ENCODE measurements at regions not wholly inside any gene's neighbourhood (a gene's known extent, or its start where the extent isn't known, plus 50 kb on each side); places are given as distances from the start of the nearest gene placed in this dataset.

DNA sequence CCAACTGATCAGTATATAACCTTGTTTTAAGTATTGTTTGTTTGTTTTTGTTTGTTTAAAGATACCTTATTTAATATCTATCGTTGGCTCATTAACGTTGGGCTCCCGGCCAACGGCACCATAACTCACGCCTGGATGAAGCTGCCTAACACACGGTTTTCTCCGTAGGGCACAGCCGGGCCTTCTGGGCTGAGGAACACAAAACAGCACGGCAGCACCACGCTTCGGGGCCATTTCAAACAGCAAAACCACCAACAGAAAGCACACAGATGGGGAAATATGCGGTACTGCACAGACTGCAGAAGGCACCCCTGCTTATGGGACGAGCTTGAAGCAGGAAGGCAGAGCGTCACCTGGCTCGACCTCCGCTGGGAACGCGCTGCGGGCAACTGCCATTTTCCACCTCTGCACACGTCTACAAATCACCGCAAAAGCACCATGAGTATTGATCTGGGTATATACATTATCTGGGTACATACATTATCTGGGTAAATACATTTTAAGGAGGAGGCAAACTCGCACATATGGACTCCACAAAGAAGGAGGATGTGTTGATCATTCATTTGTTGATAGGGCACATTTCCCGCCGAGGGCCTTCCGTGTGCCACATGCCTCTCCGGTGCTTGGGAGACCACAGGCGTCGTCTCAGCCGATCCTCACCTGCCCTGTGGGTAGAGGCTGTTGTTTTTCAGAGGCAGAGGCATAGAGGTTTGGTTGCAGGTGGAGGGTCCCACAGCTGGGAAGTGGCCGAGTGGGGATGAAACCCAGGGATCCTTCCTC, 123.7 kb upstream of the ATP2B2 start:
- Histone ChIP-seq H3K27ac (ENCODE audit: insufficient read depth, low read depth, low read length) (no peak overlapping the region), H3K4me1 (ENCODE audit: control insufficient read depth, extremely low read depth, insufficient read depth, low read length) (no peaks in the 10 kb centered on the region), H2AFZ (ENCODE audit: low read depth, low read length) (no peak overlapping the region), H3K36me3 (ENCODE audit: control insufficient read depth in 2 of 2, extremely low read depth in 1 of 2, insufficient read depth in 2 of 2, low read length in 2 of 2) (no peaks in the 10 kb centered on the region), H4K20me1 (replicated peaks; ENCODE audit: control insufficient read depth, extremely low read depth, insufficient read depth, low read length) (no peaks in the 10 kb centered on the region), H3K79me2 (ENCODE audit: control insufficient read depth, insufficient read depth, low read length) (no peaks in the 10 kb centered on the region), H3K9ac (replicated peaks; ENCODE audit: extremely low read depth, insufficient read depth, low read length) (no peak overlapping the region), H3K4me3 (replicated peaks in 1 of 3; ENCODE audit: insufficient read depth in 1 of 3, low read depth in 1 of 3, low read length in 3 of 3) (no peak overlapping the region), H3K27me3 (ENCODE audit: control insufficient read depth in 2 of 2, insufficient read depth in 2 of 2, low read length in 2 of 2) (no peaks in the 10 kb centered on the region), H3K9me1 (replicated peaks; ENCODE audit: control insufficient read depth, extremely low read depth, insufficient read depth, low read length) (no peaks in the 10 kb centered on the region), H3K4me2 (ENCODE audit: insufficient read depth, low read length) (no peak overlapping the region), H3K9me3 (replicated peaks; ENCODE audit: control insufficient read depth, insufficient read depth, low read length) (no peaks in the 10 kb centered on the region)
- TF ChIP-seq EZH2 (IDR thresholded peaks at IDR 0.05; ENCODE audit: borderline replicate concordance, low read depth, low read length, severe bottlenecking) (no peak), JUN (IDR thresholded peaks at IDR 0.05; ENCODE audit: borderline replicate concordance, insufficient read depth, insufficient read length, low read depth) (no peak), POLR2A (IDR thresholded peaks at IDR 0.05; ENCODE audit: low read depth, low read length) (no peak), FOS (IDR thresholded peaks at IDR 0.05; ENCODE audit: borderline replicate concordance, insufficient read depth, low read length) (no peak), POLR2AphosphoS5 (IDR thresholded peaks at IDR 0.05; ENCODE audit: insufficient read depth, low read depth, low read length) (no peak), GATA2 (IDR thresholded peaks at IDR 0.05; ENCODE audit: insufficient read depth, insufficient read length, low read depth, low read length) (no peak), MYC (IDR thresholded peaks at IDR 0.05; ENCODE audit: low read depth, low read length) (no peak)
- TF ChIP-seq, protein P1, sequence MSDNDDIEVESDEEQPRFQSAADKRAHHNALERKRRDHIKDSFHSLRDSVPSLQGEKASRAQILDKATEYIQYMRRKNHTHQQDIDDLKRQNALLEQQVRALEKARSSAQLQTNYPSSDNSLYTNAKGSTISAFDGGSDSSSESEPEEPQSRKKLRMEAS (IDR thresholded peaks at IDR 0.05; ENCODE audit: insufficient read depth, insufficient read length) = no peak
- TF ChIP-seq, protein P2, sequence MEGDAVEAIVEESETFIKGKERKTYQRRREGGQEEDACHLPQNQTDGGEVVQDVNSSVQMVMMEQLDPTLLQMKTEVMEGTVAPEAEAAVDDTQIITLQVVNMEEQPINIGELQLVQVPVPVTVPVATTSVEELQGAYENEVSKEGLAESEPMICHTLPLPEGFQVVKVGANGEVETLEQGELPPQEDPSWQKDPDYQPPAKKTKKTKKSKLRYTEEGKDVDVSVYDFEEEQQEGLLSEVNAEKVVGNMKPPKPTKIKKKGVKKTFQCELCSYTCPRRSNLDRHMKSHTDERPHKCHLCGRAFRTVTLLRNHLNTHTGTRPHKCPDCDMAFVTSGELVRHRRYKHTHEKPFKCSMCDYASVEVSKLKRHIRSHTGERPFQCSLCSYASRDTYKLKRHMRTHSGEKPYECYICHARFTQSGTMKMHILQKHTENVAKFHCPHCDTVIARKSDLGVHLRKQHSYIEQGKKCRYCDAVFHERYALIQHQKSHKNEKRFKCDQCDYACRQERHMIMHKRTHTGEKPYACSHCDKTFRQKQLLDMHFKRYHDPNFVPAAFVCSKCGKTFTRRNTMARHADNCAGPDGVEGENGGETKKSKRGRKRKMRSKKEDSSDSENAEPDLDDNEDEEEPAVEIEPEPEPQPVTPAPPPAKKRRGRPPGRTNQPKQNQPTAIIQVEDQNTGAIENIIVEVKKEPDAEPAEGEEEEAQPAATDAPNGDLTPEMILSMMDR (IDR thresholded peaks at IDR 0.05; ENCODE audit: extremely low read depth in 1 of 2, insufficient read depth in 1 of 2, low read depth in 1 of 2, low read length in 2 of 2) = no peak
- dilution Hi-C loops (cut with MboI; ENCODE audit: extremely low pct_ligation_motif_present, low sequenced_read_pairs) = no loop called here
- intact Hi-C loops (cut with micrococcal nuclease) = no loop called here
- ChIA-PET POLR2A (no interaction called here), CTCF (interaction anchor here (1.3 kb wide), 1 partner anchor 17 kb away, joined by 3 read pairs; no protein-coding TSS in a partner anchor)
- no TSS peak for BruUV-seq (replicated peaks)
- DNase-seq (ENCODE audit: low read depth, low spot score) = no peak
- FAIRE-seq = no peak
